GM21825 (cell line): ENCODE measurements at regions not wholly inside any gene's neighbourhood (a gene's known extent, or its start where the extent isn't known, plus 50 kb on each side); places are given as distances from the start of the nearest gene placed in this dataset.

ENCODE experiments used
- ATAC-seq: cut with Tn5 transposase; IDR thresholded peaks from one replicate; pipeline ENCODE4 v1.9.1; 2021; ENCODE audit warnings: mild to moderate bottlenecking, moderate library complexity; ENCODE audit not compliant: unreplicated experiment

- ATAC-seq, result no peak
Measured at GRCh38 chr2:3101016-3101942, 276.3 kb downstream of the EIPR1 start.

- ATAC-seq, result no peak
Measured at GRCh38 chr2:3100386-3100785, 277.2 kb downstream of the EIPR1 start.

GRCh38 chr2:3099860-3100234 is 277.8 kb downstream of the EIPR1 start:
- ATAC-seq, result no peak

GRCh38 chr2:3099145-3099859 is 278.3 kb downstream of the EIPR1 start:
- ATAC-seq, result no peak

GRCh38 chr2:3098231-3098630 is 279.4 kb downstream of the EIPR1 start:
- no peak for ATAC-seq

- no peak for ATAC-seq
Measured at GRCh38 chr2:3097804-3098203, 279.8 kb downstream of the EIPR1 start.

GRCh38 chr2:3094999-3095958 is 282.3 kb downstream of the EIPR1 start:
- ATAC-seq, result no peak

GRCh38 chr2:3094318-3094717 is 283.3 kb downstream of the EIPR1 start:
- ATAC-seq, result no peak

- no peak for ATAC-seq
Measured at GRCh38 chr2:3091696-3092095, 285.9 kb downstream of the EIPR1 start.

- ATAC-seq, result no peak
Measured at GRCh38 chr2:3082705-3083104, 294.9 kb downstream of the EIPR1 start.

GRCh38 chr2:3079959-3080948 is 297.4 kb downstream of the EIPR1 start:
- no peak for ATAC-seq

- no peak for ATAC-seq
Measured at GRCh38 chr2:3079466-3079865, 298.2 kb downstream of the EIPR1 start.

- no peak for ATAC-seq
Measured at GRCh38 chr2:3078684-3079083, 298.9 kb downstream of the EIPR1 start.

- no peak for ATAC-seq
Measured at GRCh38 chr2:3076848-3077642, 300.6 kb downstream of the EIPR1 start.

GRCh38 chr2:3075991-3076340 is 301.7 kb downstream of the EIPR1 start:
- ATAC-seq, result no peak

- no peak for ATAC-seq
Measured at GRCh38 chr2:3075316-3075990, 302.2 kb downstream of the EIPR1 start.

GRCh38 chr2:3073704-3074103 is 303.9 kb downstream of the EIPR1 start:
- ATAC-seq, result no peak

GRCh38 chr2:3073041-3073595 is 304.5 kb downstream of the EIPR1 start:
- ATAC-seq, result no peak
